SHP77 treated with DMSO at 0.1 percent for 48 hours (cell line): ENCODE measurements at regions not wholly inside any gene's neighbourhood (a gene's known extent, or its start where the extent isn't known, plus 50 kb on each side); places are given as distances from the start of the nearest gene placed in this dataset.
"Not testable (repeated sequence)": the region's sequence is repeated elsewhere in the genome, so short reads cannot be mapped to it uniquely, and the experiment has no call there.

Experiments used
- DNase-seq: peaks from one replicate; lab custom pipeline; 2025; lab: John Stamatoyannopoulos, UW

GRCh38 chr4:107391009-107391629, 328.9 kb downstream of the PAPSS1 start:
- no peak for DNase-seq

GRCh38 chr4:107389965-107390364, 330.1 kb downstream of the PAPSS1 start:
- no peak for DNase-seq

- DNase-seq, result no peak
Observed at GRCh38 chr4:107388736-107389274, 331.2 kb downstream of the PAPSS1 start.

- DNase-seq, result peak; percentile 2
Observed at GRCh38 chr4:107380836-107381438, 339.1 kb downstream of the PAPSS1 start.

- no peak for DNase-seq
Observed at GRCh38 chr4:107380190-107380589, 339.8 kb downstream of the PAPSS1 start.

- DNase-seq, result no peak
Observed at GRCh38 chr4:107379054-107379869, 340.8 kb downstream of the PAPSS1 start.

GRCh38 chr4:107376293-107376692, 340.2 kb upstream of the DKK2 start:
- DNase-seq, result no peak

GRCh38 chr4:107366900-107367299, 330.8 kb upstream of the DKK2 start:
- no peak for DNase-seq

- DNase-seq, result no peak
Observed at GRCh38 chr4:107366016-107366735, 330.1 kb upstream of the DKK2 start.

GRCh38 chr4:107363125-107363524, 327.0 kb upstream of the DKK2 start:
- DNase-seq, result no peak

GRCh38 chr4:107359208-107359607, 323.1 kb upstream of the DKK2 start:
- no peak for DNase-seq

GRCh38 chr4:107354304-107354703, 318.2 kb upstream of the DKK2 start:
- DNase-seq, result not testable (repeated sequence)

GRCh38 chr4:107351196-107351595, 315.1 kb upstream of the DKK2 start:
- DNase-seq, result no peak

- no peak for DNase-seq
Observed at GRCh38 chr4:107349732-107350131, 313.6 kb upstream of the DKK2 start.

GRCh38 chr4:107349266-107349665, 313.2 kb upstream of the DKK2 start:
- no peak for DNase-seq

GRCh38 chr4:107348188-107349050, 312.3 kb upstream of the DKK2 start:
- DNase-seq, result no peak

- DNase-seq, result no peak
Observed at GRCh38 chr4:107333518-107333917, 297.4 kb upstream of the DKK2 start.

GRCh38 chr4:107332656-107333055, 296.5 kb upstream of the DKK2 start:
- not testable (repeated sequence) for DNase-seq

- no peak for DNase-seq
Observed at GRCh38 chr4:107330916-107331315, 294.8 kb upstream of the DKK2 start.

GRCh38 chr4:107319386-107319785, 283.3 kb upstream of the DKK2 start:
- no peak for DNase-seq

GRCh38 chr4:107318078-107318477, 282.0 kb upstream of the DKK2 start:
- no peak for DNase-seq
